GM18868 (cell line): ENCODE measurements at regions not wholly inside any gene's neighbourhood (a gene's known extent, or its start where the extent isn't known, plus 50 kb on each side); places are given as distances from the start of the nearest gene placed in this dataset.
"Not testable (repeated sequence)": the region's sequence is repeated elsewhere in the genome, so short reads cannot be mapped to it uniquely, and the experiment has no call there.

ENCODE experiments used
- ATAC-seq: cut with Tn5 transposase; IDR thresholded peaks from one replicate; pipeline ENCODE4 v1.9.1; 2021; ENCODE audit warnings: mild to moderate bottlenecking, moderate library complexity; ENCODE audit not compliant: unreplicated experiment

- ATAC-seq = no peak
Observed at GRCh38 chr3:177249203-177249602, 51.9 kb upstream of the TBL1XR1 start.

GRCh38 chr3:177250151-177250550 is 52.9 kb upstream of the TBL1XR1 start:
- ATAC-seq = no peak

GRCh38 chr3:177251755-177252154 is 54.5 kb upstream of the TBL1XR1 start:
- no peak for ATAC-seq

GRCh38 chr3:177257006-177257405 is 59.7 kb upstream of the TBL1XR1 start:
- no peak for ATAC-seq

- no peak for ATAC-seq
Observed at GRCh38 chr3:177257625-177258024, 60.3 kb upstream of the TBL1XR1 start.

GRCh38 chr3:177262396-177262795 is 65.1 kb upstream of the TBL1XR1 start:
- ATAC-seq = no peak

GRCh38 chr3:177263615-177264368 is 66.5 kb upstream of the TBL1XR1 start:
- peak; percentile 68 for ATAC-seq

- ATAC-seq = not testable (repeated sequence)
Observed at GRCh38 chr3:177271811-177272501, 74.7 kb upstream of the TBL1XR1 start.

GRCh38 chr3:177278016-177278415 is 80.7 kb upstream of the TBL1XR1 start:
- ATAC-seq = no peak

- ATAC-seq = no peak
Observed at GRCh38 chr3:177279118-177279815, 82.0 kb upstream of the TBL1XR1 start.

GRCh38 chr3:177281292-177282118 is 84.2 kb upstream of the TBL1XR1 start:
- peak; percentile 39 for ATAC-seq

- ATAC-seq = no peak
Observed at GRCh38 chr3:177282119-177282655, 84.9 kb upstream of the TBL1XR1 start.

GRCh38 chr3:177283983-177284382 is 86.7 kb upstream of the TBL1XR1 start:
- no peak for ATAC-seq

- no peak for ATAC-seq
Observed at GRCh38 chr3:177284383-177284881, 87.2 kb upstream of the TBL1XR1 start.

GRCh38 chr3:177286034-177286433 is 88.8 kb upstream of the TBL1XR1 start:
- no peak for ATAC-seq

- ATAC-seq = no peak
Observed at GRCh38 chr3:177287231-177287630, 89.9 kb upstream of the TBL1XR1 start.

- no peak for ATAC-seq
Observed at GRCh38 chr3:177290633-177291032, 93.4 kb upstream of the TBL1XR1 start.

- no peak for ATAC-seq
Observed at GRCh38 chr3:177294221-177294620, 96.9 kb upstream of the TBL1XR1 start.

- ATAC-seq = no peak
Observed at GRCh38 chr3:177295116-177295515, 97.8 kb upstream of the TBL1XR1 start.

- no peak for ATAC-seq
Observed at GRCh38 chr3:177299250-177299649, 102.0 kb upstream of the TBL1XR1 start.
